MM.1S (cell line): ENCODE measurements at regions not wholly inside any gene's neighbourhood (a gene's known extent, or its start where the extent isn't known, plus 50 kb on each side); places are given as distances from the start of the nearest gene placed in this dataset.

ENCODE experiments used
- DNase-seq: peaks from one replicate; pipeline ENCODE4 v3.0.0-alpha.2; 2015
- H2AFZ ChIP-seq: fragments of 300-600 bp; sonication (generic); 2 replicates; pipeline ENCODE4 v1.6.0; 2016; ENCODE audit warnings: antibody characterized with exemption, low read length
- H3F3A ChIP-seq: fragments of 300-600 bp; sonication (generic); 2 replicates; pipeline ENCODE4 v1.6.1; 2016; ENCODE audit warnings: mild to moderate bottlenecking, antibody characterized with exemption, low read length, moderate library complexity, mixed read lengths; ENCODE audit not compliant: insufficient read depth
- H3K27ac ChIP-seq: fragments of 300-600 bp; sonication (generic); 2 replicates; pipeline ENCODE4 v1.5.1; 2016; ENCODE audit warnings: mild to moderate bottlenecking, low read length
- H3K27me3 ChIP-seq: fragments of 300-600 bp; sonication (generic); replicated peaks from 2 replicates; pipeline ENCODE4 v1.6.0; 2016; ENCODE audit warnings: low read length; ENCODE audit not compliant: insufficient read depth
- H3K36me3 ChIP-seq: fragments of 300-600 bp; sonication (generic); replicated peaks from 2 replicates; pipeline ENCODE4 v1.6.1; 2016; ENCODE audit warnings: mild to moderate bottlenecking, low read length, mixed read lengths; ENCODE audit not compliant: insufficient read depth
- H3K4me1 ChIP-seq: fragments of 300-600 bp; sonication (generic); 2 replicates; pipeline ENCODE4 v1.6.1; 2016; ENCODE audit warnings: low read length, mixed read lengths
- H3K4me2 ChIP-seq: fragments of 300-600 bp; sonication (generic); 2 replicates; pipeline ENCODE4 v1.6.0; 2016; ENCODE audit warnings: low read depth, low read length
- H3K4me3 ChIP-seq: fragments of 300-600 bp; sonication (generic); 2 replicates; pipeline ENCODE4 v1.5.1; 2016; ENCODE audit warnings: low read length, mixed read lengths
- H3K79me2 ChIP-seq: fragments of 300-600 bp; sonication (generic); 2 replicates; pipeline ENCODE4 v1.6.1; 2016; ENCODE audit warnings: mixed run types, low read length, mixed read lengths
- H3K9ac ChIP-seq: fragments of 300-600 bp; sonication (generic); 2 replicates; pipeline ENCODE4 v1.6.1; 2016; ENCODE audit warnings: low read length, mixed read lengths
- H3K9me2 ChIP-seq: fragments of 300-600 bp; sonication (generic); replicated peaks from 2 replicates; pipeline ENCODE4 v1.6.1; 2016; ENCODE audit warnings: mild to moderate bottlenecking, low read length, mixed read lengths; ENCODE audit not compliant: insufficient read depth
- H3K9me3 ChIP-seq: fragments of 300-600 bp; sonication (generic); replicated peaks from 2 replicates; pipeline ENCODE4 v1.6.1; 2016; ENCODE audit warnings: mild to moderate bottlenecking, low read length, mixed read lengths; ENCODE audit not compliant: insufficient read depth
- H4K20me1 ChIP-seq: fragments of 300-600 bp; sonication (generic); 2 replicates; pipeline ENCODE4 v1.6.1; 2016; ENCODE audit warnings: mild to moderate bottlenecking, low read length, moderate library complexity, mixed read lengths; ENCODE audit not compliant: insufficient read depth
- EZH2 ChIP-seq: fragments of 300-600 bp; sonication (generic); optimal IDR thresholded peaks from 2 replicates; pipeline ENCODE3; 2017; ENCODE audit warnings: low read depth, mild to moderate bottlenecking, antibody characterized with exemption, low read length, mixed read lengths
- EZH2phosphoT487 ChIP-seq: fragments of 300-600 bp; sonication (generic); IDR thresholded peaks from 2 replicates; pipeline ENCODE4 v1.6.1; 2018; ENCODE audit warnings: antibody characterized with exemption, low read length
- TF ChIP-seq, protein P1 (sequence below): fragments of 300-600 bp; sonication (generic); IDR thresholded peaks from 2 replicates; pipeline ENCODE4 v1.5.1; 2016; ENCODE audit warnings: antibody characterized with exemption, low read length, mixed read lengths

GRCh38 chr1:201761871-201762270, 67.1 kb upstream of the IPO9 start:
- H3K9me2 ChIP-seq: no peaks in the 10 kb centered on the region
- H3K27ac ChIP-seq: no peak overlapping the region
- no peaks in the 10 kb centered on the region for H4K20me1 ChIP-seq
- H3K4me1 ChIP-seq: peaks cover 51% of the 10 kb centered on the region
- H3F3A ChIP-seq: peaks cover 39% of the 10 kb centered on the region
- no peak overlapping the region for H3K9ac ChIP-seq
- no peaks in the 10 kb centered on the region for H3K9me3 ChIP-seq
- H3K4me2 ChIP-seq: no peak overlapping the region
- no peaks in the 10 kb centered on the region for H3K36me3 ChIP-seq
- H3K79me2 ChIP-seq: no peaks in the 10 kb centered on the region; the same call in 1 of the 2 replicates
- DNase-seq: no peak
- TF ChIP-seq EZH2 (no peak), EZH2phosphoT487 (no peak)
- TF ChIP-seq, protein P1, sequence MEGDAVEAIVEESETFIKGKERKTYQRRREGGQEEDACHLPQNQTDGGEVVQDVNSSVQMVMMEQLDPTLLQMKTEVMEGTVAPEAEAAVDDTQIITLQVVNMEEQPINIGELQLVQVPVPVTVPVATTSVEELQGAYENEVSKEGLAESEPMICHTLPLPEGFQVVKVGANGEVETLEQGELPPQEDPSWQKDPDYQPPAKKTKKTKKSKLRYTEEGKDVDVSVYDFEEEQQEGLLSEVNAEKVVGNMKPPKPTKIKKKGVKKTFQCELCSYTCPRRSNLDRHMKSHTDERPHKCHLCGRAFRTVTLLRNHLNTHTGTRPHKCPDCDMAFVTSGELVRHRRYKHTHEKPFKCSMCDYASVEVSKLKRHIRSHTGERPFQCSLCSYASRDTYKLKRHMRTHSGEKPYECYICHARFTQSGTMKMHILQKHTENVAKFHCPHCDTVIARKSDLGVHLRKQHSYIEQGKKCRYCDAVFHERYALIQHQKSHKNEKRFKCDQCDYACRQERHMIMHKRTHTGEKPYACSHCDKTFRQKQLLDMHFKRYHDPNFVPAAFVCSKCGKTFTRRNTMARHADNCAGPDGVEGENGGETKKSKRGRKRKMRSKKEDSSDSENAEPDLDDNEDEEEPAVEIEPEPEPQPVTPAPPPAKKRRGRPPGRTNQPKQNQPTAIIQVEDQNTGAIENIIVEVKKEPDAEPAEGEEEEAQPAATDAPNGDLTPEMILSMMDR: no peak
- 0 out of 2 replicates have a peak, but pooled peaks cover 5% of the 10 kb centered on the region for H3K27me3 ChIP-seq
- no peak overlapping the region for H3K4me3 ChIP-seq
- no peak overlapping the region for H2AFZ ChIP-seq

DNA sequence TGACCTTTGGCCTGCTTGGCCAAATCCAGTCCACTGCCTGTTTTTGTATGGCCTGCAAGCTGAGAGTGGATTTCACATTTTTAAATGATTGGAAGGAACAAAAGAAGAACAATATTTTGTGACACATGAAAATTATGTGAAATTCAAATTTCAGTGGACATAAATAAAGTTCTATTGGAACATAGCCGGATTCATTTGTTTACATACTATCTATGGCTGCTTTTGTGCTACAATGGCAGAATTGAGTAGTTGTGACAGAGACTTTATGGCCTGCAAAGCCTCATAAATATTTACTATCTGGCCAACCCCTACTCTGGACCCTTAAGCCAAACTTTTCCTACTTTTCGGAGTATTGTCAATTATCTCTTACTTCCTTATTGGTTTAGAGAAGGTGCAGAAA, 66.6 kb upstream of the IPO9 start:
- peaks cover 34% of the 10 kb centered on the region for H3F3A ChIP-seq
- H3K9ac ChIP-seq: no peak overlapping the region
- TF ChIP-seq EZH2phosphoT487 (no peak), EZH2 (no peak)
- TF ChIP-seq, protein P1: no peak
- no peak for DNase-seq
- no peaks in the 10 kb centered on the region for H3K9me3 ChIP-seq
- 0 out of 2 replicates have a peak, but pooled peaks cover 5% of the 10 kb centered on the region for H3K27me3 ChIP-seq
- no peak overlapping the region for H3K27ac ChIP-seq
- H4K20me1 ChIP-seq: no peaks in the 10 kb centered on the region
- H3K36me3 ChIP-seq: no peaks in the 10 kb centered on the region
- H3K79me2 ChIP-seq: no peaks in the 10 kb centered on the region; the same call in 1 of the 2 replicates
- H3K4me3 ChIP-seq: no peak overlapping the region
- no peak overlapping the region for H3K4me2 ChIP-seq
- H3K9me2 ChIP-seq: no peaks in the 10 kb centered on the region
- no peak overlapping the region for H2AFZ ChIP-seq
- peaks cover 46% of the 10 kb centered on the region for H3K4me1 ChIP-seq

DNA sequence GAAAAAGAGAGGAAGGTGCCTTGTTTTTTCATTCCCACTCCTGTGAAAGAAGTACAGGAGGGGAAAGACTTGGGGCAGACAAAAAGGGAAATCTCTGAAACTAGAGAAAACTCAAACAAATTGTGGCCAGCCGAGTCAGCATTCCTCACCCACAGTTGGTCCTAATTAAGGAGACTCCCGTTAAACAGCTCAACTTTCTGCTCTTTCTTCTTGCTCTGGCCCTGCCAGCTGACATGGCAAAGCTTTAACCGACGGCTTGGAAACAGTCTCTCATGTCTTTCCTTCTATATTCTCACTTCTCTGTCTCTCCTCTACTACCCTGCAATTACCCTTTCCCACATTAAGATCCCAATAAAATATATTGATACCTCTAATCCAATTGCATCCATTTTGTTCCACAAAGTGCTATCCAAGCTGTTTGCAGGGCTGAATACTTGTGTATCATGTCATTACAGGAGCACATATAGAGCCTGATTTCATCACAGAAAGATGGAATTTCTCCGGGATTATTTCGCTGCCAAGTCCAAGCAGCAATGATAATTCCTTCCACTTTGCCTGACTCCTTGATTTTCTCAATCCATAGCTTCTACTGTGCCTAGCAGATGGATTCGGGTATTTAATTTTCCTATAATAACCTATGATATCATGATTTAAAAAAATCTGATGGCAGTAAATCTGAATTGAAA, 65.4 kb upstream of the IPO9 start:
- H3K4me1 ChIP-seq: peaks cover 35% of the 10 kb centered on the region
- peak overlapping the region; percentile 37 for H3K4me3 ChIP-seq
- TF ChIP-seq, protein P1: no peak
- TF ChIP-seq EZH2: no peak
- TF ChIP-seq EZH2phosphoT487: no peak
- no peaks in the 10 kb centered on the region; the same call in 1 of the 2 replicates for H3K79me2 ChIP-seq
- H3K9me2 ChIP-seq: no peaks in the 10 kb centered on the region
- H3K27ac ChIP-seq: peak overlapping the region; percentile 62
- H3K27me3 ChIP-seq: 0 out of 2 replicates have a peak, but pooled peaks cover 5% of the 10 kb centered on the region
- peaks cover 23% of the 10 kb centered on the region for H3F3A ChIP-seq
- H2AFZ ChIP-seq: no peak overlapping the region
- peak; percentile 57 for DNase-seq
- no peaks in the 10 kb centered on the region for H3K36me3 ChIP-seq
- no peaks in the 10 kb centered on the region for H3K9me3 ChIP-seq
- no peaks in the 10 kb centered on the region for H4K20me1 ChIP-seq
- H3K4me2 ChIP-seq: peak overlapping the region; percentile 81
- H3K9ac ChIP-seq: peak overlapping the region; percentile 11
